HG02973 (cell line): ENCODE measurements at regions not wholly inside any gene's neighbourhood (a gene's known extent, or its start where the extent isn't known, plus 50 kb on each side); places are given as distances from the start of the nearest gene placed in this dataset.
"Not testable (repeated sequence)": the region's sequence is repeated elsewhere in the genome, so short reads cannot be mapped to it uniquely, and the experiment has no call there.

Experiments used
- ATAC-seq: cut with Tn5 transposase; IDR thresholded peaks from one replicate; pipeline ENCODE4 v1.9.1; 2021; ENCODE audit warnings: moderate library complexity; ENCODE audit not compliant: unreplicated experiment

DNA sequence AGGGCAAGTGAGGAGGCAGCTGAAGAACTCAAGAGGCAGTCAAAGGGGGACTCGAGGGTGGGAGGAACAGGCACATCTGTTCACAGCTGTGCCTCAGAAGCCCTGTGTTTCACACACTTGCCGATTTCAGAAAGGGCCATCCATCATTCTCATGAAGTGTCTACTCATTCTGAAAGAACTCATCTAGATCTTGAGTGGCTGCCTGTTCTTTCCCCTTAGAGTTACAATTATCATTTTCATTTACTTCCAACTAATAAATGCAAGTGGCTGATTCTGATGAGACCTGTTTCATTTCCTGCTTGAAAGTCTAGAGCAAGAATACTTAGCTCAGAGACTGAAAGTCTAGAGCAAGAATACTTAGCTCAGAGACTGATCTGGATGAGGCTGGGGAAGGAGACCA, 1145.1 kb downstream of the UQCRFS1 start:
- ATAC-seq: no peak

DNA sequence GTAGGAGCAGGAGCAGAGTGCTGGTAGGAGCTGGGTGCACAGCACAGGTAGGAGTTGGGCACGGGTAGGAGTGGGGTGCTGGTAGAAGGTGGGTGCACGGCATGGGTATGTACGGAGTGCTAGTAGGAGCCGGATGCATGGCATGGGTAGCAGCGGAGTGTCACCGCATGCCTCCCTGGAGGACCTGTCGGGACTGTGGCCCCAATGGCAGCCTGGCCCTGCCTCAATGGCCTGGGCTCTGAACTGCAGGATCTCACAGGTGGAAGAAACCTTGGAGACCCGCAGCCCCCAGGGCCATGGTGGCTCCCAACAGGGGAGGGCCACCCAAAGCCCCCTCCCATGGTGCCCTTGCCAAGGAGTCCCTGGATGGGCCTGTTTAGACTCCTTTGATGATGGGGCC, 1146.0 kb downstream of the UQCRFS1 start:
- no peak for ATAC-seq

DNA sequence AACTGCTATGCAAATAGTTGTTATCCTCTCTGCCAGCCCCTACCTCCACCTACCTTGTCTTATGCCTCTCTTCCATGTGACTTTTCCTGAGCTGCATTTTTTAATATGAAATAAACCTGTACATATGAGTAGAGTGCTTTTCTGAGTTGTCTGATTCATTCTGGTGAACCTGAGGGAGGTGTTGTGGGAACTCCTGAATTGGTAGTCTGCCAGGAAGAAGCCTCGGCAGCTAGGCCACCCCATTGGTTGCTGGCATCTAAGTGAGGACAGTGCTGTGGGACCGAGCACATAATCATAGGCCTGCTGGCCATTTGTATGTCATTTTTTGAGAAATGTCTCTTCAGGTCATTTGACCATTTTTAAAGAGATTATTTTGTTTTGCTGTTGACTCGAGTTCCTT, 1146.8 kb downstream of the UQCRFS1 start:
- no peak for ATAC-seq

DNA sequence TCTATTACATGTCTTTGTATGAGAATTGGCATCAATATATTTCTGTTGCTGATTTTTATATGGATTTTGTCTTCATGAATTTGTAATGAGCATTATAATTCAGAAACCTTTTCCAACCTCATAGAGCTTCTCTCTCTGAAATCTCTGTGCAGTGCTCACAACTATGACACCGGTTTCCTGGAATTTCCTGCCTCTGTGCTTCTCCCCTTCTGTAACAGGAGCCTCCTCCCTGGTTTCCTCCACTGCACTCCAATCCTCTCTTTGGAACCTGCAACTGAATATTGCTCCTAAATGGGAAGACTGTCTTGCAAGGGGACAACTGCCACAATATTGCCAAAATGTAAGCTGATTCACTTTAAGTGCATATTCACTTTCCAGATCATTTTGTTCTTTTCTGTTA, 1147.9 kb downstream of the UQCRFS1 start:
- no peak for ATAC-seq

DNA sequence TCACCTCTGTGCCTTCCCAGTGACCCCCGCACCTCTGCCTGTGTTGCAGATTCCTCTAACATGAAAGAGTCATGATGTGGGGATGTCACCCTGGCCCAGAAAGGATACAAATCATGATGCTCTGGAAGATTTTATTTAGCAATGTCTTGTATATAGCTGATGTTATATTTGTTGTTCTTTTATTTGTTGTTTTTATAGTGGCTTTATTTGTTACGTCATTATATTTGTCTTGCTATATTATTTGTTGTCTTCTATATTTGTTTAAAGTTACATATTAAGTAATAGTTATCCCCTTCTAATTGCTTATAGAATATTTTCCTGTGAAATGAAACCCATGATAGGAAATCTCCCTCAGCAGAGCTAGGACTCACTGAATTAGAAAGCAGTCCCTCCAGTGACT, 1149.2 kb downstream of the UQCRFS1 start:
- ATAC-seq: no peak

DNA sequence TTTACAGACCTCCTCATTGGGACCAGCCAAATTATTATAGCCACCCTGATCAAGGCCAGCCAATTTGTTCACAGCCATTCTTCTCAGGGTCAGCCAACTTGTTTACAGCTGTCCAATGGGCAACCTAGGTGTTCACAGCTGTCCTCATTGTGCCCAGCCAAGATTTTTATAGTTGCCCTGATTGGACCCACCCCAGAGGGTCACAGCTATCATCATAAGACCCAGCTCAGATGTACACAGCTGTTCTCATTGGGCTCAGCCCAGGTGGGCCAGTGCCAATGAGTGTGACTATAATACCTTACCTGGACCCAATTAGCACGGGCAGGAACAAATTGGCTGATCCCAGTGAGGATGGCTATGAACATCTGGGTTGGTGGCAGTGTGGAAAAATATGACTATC, 1151.8 kb downstream of the UQCRFS1 start:
- ATAC-seq: no peak

DNA sequence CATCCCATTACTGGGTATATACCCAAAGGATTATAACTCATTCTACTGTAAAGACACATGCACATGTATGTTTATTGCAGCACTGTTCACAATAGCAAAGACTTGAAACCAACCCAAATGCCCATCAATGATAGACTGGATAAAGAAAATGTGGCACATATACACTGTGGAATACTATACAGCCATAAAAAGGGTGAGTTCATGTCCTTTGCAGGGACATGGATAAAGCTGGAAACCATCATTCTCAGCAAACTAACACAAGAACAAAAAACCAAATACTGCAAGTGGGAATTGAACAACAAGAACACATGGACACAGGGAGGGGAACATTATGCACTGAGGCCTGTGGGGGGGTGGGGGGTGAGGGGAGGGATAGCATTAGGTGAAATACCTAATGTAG, 1155.9 kb downstream of the UQCRFS1 start:
- ATAC-seq: not testable (repeated sequence)

DNA sequence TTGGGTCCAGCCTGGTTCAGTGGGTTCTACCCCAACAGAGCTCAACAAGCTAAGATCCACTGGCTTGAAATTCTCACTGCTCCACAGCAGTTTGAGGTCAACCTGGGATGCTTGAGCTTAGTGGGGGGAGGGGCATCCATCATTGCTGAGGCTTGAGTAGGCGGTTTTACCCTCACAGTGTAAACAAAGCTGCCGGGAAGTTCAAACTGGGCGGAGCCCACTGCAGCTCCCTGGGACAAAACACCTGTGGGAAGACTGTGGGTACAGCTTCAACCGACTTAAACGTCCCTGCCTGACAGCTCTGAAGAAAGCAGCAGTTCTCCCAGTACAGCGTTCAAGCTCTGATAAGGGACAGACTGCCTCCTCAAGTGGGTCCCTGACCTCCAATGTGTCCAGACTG, 1161.9 kb downstream of the UQCRFS1 start:
- ATAC-seq: no peak

DNA sequence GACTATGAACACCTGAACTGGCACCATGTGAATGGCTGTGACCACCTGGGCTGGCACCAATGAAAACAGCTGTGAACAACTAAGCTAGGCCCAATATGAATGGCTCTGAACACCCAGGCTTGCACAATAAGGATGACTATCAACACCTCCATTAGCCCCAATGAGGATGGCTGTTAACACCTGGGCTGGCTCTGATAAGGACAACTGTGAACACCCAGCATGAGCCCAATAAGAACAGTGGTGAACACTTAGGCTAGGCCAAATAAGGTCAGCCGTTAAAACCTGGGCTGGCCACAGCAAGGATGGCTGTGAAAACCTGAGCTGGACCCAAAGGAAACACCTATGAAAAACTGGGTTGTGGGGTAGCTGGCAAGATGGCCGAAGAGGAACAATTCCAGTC, 1163.1 kb downstream of the UQCRFS1 start:
- ATAC-seq: no peak

DNA sequence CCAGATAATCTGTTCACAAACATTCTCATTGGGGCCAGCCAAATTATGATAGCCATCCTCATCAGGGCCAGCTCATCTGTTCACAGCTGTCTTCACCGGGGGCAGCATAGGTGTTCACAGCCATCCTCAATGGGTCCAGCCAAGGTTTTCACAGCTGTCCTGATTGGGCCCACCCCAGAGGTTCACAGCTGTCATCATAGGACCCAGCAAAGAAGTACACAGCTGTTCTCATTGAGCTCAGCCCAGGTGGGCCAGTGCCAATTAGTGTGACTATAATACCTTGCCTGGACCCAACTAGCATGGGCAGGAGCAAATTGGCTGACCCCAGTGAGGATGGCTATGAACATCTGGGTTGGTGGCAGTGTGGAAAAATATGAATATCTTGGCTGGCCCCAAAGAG, 1166.0 kb downstream of the UQCRFS1 start:
- no peak for ATAC-seq

DNA sequence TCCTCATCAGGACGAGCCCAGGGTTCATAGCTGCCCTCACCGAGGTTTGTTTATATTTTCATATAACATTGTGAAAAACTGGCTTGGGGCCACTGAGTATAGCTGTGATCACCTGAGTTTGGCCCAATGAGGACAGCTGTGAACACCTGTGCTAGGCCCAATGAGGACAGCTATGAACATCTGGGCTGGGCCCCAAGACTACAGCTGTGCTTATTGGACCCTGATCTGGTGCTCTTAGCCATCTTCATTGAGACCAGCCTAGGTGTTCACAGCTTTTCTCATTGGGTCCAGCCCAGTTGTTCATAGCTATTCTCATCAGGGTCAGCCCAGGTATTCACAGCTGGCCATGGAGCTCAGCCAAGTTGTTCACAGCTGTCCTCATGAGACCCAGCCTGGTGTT, 1167.3 kb downstream of the UQCRFS1 start:
- no peak for ATAC-seq

DNA sequence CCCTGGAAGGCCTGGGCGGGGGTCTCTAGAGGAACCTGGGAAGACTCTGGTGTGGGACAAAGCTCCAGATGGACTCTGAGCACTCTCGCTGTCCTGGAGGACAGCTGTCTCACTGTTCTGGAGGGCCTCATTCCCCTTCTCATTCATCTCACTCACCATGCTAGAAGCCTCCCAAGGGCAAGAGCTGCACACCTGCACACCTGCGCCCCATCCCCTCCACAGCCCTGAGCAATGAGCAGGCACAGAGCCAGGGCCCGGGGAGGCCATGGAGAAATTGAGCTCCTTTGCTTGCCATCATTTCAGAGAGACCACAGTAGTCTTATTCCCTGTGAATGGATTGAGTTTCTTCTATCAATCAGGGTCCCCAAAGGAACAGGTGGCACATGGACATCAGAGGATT, 1168.5 kb downstream of the UQCRFS1 start:
- ATAC-seq: no peak

DNA sequence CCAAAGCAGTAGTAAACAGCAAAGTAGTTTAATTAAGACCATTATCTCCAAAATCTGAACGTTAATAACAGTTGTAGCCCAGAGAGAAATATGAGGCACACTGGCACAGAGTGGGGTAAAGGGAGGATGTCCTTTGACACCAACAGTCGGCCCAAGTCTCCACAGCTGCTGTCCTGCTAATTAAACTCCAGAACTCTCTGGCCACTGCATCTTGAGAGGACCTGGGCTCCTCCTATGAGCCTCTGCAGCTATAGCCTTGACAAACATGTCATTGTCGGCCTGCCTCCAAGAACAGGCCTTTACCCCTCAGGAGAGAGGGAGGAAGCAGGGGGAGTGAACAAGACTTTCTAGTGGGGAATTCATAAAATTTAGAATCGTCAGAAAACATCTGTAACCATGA, 1170.4 kb downstream of the UQCRFS1 start:
- no peak for ATAC-seq

DNA sequence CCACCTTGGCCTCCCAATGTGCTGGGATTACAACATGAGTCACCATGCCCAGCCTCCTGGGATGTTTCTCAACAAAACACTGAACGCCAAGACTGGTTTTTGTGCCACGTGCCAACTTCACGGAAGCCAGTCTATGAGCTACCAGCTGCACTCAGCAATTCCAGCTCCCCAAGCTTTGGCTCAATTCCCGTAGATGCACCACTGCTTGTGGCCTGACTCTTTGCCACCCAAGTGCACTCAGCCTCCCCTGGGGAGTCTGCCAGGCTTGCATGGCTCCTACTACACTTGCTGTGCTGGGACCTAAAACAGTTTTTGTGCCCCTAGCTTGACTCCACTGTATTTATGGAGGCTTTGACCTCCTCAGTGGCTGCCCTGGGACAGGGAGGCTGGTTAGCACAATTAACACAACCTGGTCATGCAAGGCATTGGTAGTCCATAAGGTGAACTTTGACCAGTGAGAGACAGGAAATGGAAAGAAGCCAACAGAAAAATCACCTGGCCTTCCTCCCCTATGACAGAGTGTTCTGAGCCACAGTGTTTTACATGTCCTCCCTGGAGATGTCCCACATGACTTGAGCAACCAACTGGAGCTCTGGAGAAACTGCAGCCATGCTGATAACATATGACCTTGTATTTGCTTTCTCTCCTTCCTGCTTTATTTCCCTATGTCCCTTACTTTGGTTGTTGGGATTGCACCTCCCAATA, 1173.1 kb downstream of the UQCRFS1 start:
- no peak for ATAC-seq

DNA sequence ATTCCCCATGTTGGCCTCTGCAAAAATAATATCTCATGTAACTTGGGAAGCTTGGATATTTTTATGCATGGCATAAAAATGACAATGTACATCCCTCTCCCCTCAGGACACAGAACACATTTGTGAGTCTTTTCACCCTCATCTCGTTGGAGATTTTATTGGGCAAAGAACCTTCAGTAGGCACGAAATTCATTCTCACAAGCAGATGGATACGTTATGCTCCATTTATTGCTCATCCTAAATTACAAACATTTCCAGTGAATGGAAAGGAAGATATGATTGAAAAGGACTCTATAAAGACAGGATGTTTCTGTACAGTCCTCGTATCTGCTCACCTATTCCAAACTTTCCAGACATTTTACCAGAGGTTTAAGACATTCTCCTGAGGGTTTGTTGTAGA, 1175.8 kb downstream of the UQCRFS1 start:
- no peak for ATAC-seq

DNA sequence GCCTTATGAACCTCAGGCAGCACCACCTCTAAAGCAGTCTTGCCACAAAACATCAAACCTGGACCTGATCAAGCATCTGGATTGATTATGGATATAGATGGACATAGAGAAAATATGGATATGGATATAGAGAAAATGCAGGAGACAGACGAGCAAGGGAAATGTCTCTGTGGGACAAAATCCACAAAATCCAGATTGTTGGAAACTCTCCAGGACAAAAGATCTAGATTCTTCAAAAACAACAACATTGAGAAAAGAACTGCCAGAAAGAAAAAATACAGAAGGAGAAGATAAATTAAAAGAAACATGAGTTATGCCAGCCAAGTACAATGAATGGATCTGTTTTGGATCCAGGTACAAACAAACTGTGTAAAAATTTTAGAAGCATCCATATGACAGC, 1176.5 kb downstream of the UQCRFS1 start:
- ATAC-seq: no peak

DNA sequence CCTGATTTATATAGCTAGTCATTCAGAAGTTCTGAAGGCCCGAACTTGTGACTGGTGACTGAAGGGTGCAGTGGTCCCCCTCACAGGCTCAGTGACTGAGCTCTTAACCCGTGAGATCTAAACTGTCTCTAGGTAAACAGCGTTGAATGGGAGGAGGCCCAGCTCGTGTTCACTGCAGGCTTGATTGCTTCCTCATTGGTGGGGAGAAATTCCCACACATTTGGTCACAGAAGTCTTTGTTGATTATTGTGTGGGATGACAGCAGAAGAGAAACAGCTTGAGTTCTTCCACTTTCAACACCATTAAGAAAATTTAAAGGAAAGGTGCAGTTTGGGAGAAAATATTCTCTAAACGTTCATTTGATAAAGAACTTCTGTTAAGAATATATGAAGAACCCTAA, 1178.0 kb downstream of the UQCRFS1 start:
- ATAC-seq: no peak

DNA sequence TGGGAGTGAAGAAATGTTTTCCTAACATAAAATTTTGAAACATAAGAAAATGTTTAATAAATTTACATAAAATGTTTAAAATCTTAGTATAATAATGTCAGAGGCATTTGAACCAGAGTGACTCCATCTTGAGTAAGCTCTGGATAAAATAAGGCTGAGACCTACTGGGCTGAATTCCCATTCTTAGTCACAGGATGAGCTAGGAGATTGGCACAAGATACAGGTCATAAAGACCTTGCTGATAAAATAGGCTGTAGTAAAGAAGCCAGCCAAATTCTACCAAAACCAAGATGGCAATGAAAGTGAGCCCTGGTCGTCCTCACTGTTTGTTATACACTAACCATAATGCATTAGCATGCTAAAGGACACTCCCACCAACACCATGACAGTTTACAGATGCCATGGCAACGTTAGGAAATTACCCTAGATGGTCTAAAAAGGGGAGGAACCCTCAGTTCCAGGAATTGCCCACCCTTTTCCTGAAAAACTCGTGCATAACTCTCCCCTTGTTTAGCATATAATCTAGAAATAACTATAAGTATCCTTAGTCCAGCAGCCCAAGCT, 1184.0 kb downstream of the UQCRFS1 start:
- ATAC-seq: no peak

DNA sequence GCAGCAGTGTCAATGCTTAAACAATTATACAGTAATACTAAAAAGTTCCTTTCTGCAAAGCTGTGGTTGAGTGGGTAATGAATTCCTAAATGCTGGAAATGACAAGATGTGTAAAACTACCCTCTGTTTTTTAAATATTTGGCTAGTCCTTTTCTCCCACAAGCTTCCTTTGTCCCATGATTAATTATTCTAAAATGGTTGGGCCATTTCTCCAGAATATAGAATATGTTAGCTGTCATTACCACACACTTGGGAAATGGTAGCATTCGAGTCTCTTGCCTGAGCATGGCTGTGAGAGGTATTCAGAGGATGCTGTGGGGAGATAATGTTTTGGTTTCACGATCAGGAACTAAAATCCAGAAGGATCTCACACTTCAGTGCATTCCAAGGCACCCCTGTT, 1185.8 kb downstream of the UQCRFS1 start:
- no peak for ATAC-seq

DNA sequence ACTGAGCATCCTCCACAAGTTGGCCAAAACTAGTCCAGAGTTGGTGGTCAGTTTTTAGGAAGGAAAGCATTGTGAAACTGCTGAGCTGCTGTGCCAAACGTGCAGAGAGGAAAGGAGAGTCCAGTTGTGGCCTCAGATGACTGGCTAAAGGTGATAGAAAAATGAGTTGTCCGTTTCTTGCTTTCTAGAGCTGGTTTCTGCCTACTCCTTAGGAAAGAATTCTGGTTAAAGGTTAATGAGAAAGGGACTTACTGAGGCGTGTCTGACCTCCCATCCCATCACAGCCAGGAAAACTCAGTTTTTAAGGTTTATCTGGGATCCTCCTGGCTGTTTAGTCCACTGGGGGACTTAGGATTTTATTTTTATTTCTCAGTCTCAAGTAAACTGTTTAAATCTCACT, 1186.3 kb downstream of the UQCRFS1 start:
- ATAC-seq: no peak

DNA sequence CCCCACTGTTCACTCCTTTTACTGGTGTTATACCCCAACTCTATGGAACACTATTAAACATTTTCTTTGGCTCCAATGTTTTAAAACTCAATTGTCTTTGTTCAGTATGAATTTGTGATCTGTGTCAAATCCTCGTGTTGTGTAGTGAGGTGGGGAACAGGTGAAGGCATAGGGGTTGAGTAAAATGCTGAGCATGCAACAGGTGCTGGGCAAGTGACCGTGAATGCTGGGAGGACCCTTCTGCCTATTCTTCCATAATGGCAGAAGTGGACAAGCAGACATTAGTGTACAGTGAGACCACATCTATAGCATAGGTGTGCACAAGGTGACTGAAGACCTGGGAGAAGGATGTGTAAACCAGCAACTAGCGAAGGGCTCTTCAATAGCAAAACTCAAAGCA, 1188.0 kb downstream of the UQCRFS1 start:
- no peak for ATAC-seq

DNA sequence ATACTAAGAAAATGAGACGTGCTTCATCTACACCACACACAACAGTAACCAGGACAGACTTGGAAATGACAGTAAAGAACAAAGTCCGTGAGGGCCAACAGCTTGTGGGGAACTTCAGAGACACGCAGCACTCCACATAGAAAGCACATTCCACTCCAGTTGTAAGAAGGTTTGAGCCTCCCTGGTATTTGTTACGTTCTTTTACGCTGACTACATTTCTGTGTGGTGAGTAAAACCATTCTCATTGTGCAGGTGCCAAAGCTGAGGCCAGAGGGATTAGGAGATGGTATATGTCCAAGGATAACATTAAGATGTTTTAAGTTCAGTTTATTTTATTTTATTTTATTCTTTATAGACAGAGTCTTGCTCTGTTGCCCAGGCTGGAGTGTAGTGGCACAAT, 1189.9 kb downstream of the UQCRFS1 start:
- ATAC-seq: no peak

DNA sequence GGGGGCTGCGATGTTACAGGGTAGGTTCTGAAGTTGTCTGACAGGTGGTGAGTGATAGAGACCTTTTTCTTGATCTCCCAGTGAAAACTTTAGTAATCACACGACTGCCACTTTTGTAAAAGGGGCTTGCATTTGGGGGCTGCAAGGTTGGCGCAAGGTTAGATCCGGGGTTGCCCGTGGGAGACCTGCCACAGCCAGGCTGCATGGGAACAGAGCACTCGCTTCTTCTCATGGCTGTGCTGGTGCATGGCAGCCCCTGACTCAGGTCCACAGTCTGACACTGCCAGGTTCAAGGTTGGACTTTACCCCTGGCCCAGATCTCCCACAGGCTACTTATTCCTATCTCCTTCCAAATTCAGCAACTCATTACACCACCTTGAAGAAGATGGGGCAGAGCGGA, 1190.4 kb downstream of the UQCRFS1 start:
- ATAC-seq: no peak
